HG02610 (cell line): ENCODE measurements at regions not wholly inside any gene's neighbourhood (a gene's known extent, or its start where the extent isn't known, plus 50 kb on each side); places are given as distances from the start of the nearest gene placed in this dataset.
"Not testable (repeated sequence)": the region's sequence is repeated elsewhere in the genome, so short reads cannot be mapped to it uniquely, and the experiment has no call there.

Experiments
- ATAC-seq: cut with Tn5 transposase; IDR thresholded peaks from one replicate; pipeline ENCODE4 v1.9.1; 2021; ENCODE audit warnings: mild to moderate bottlenecking, moderate library complexity; ENCODE audit not compliant: unreplicated experiment

DNA sequence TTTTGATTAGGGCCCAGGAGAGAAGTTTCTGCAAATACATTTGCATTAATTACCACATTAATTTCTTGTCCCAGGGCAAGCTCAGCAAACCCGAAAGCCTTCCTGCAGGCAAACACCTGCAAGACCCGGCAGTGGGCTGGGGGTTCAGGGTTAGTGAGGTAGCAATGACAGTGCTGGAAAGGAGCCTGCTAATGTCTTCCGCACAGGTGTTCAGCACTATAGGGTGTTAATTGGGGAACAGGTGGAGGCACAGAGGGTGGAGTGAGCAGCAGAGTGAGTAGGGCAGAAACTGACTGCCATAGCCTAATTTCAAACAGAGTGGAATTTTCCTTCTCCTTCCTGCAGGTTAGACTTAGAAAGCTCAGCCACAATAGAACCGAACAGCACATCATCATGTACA is 50.9 kb upstream of the UBASH3B start:
- ATAC-seq: no peak

DNA sequence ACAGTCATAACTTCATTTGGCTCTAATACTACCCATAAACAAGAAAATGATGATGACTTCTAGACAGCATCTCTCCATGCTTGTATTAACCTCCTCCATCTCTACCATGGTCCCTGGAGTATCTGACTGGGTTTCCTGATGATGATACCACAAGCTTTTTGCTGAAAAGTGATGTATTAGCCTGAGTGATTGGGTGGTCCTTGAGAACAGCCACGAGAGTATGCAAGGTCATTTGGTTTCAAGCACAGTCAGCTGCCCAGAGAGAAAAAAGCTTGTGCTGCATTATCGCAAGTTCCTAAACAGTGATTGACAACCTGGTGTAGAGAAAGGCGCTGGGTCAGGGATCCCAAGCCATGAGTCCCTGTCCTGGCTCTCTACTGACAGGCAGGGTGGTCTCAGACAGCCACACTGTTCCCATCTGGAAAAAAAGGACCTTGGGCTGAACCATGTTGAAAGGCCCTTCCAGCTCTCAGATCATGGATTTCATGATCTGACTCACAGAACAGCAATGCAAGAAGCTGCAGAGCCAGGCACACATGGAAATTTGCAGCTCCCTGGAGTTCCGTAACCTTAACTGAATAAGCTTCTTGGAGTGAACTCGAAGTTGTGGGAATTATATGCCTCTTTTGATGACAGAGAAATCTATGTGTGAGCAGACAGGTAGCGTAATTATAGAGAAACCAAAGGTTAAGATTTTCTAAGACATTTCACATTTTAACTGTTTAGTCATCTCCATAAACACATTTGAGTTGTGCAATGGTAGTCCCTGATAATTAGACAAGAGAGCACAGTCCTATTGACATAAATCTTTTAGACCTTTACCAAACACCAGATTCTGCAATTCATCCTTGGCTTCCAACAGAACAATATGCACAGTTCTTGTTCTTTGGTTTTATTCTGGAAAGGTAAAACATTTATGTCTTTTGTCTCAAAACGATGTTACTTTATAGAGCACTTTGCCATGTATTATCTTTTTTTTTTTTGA is 54.1 kb upstream of the UBASH3B start:
- no peak for ATAC-seq

DNA sequence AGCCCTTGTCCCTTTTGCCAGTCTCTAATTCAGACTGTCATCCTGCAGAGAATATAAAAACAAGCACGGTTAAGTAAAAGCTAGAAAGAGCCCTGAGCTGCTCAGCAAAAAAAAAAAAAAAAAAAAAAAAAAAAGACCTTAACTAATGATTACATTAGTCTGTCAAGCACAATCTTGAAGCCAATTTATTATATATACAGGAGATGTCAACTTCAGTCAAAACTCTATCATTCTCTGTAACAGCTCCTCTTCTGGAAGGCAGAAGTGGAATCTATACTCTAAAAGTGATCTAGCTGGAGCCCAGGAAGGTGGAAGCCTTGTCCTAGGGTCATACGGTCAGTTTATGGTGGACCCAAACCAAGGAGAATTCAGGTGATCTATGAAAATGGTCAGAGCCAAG is 55.2 kb upstream of the UBASH3B start:
- ATAC-seq: no peak

DNA sequence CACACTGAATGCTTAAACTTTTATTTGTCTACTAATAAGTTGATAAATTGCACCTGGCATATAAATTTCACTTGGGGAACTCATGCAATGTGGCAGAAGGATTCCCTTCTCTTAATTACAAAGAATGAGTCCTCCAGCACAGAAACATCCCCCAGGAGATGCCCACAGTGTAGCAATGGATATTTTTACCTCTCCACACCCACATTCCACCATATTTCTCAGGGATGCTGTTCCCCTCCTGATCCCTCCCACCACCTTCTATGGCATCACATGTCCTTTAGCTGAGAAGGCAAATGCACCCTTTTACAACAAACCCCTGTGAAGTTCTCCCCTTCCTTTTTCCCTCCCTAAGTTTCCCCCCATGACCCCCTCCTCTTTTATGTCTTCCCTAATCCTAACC is 56.1 kb upstream of the UBASH3B start:
- ATAC-seq: no peak

DNA sequence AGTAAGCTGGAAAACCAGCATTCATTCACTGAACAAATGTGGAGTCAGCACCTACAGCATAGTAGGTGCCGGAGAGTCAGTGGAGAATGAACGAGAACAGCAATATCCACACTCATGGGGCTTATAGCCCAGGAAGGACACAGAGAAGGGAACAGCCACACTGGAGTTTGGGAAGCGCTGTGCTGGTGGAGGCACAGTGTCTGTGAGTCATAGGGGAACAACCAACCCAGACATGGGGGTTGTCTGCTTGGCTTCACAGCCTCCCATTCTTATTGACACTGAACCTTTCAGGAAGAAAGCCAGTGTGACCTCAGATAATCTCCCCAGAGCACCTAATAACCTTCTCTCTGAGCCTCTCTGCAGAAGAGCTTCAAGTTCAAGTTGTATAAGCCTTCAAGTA is 56.6 kb upstream of the UBASH3B start:
- no peak for ATAC-seq

DNA sequence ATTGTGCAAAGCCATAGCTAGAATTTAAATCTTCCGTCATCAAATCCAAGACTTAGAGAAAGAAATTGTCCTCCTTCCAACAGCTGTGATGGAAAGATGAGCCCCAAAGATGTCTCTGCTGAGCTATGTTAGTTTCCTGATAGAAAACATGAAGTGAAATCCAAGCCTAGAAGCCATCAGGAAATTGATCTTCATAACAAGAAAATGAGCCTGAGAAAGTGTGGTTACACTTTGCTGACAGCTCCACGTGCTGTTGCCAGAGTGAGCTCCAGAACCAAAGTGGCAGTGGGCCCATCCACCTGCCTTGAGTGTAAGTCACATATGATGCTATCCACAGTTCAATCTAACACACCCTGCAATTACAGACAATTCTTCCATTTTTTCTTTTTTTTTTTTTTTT is 58.0 kb upstream of the UBASH3B start:
- ATAC-seq: no peak

DNA sequence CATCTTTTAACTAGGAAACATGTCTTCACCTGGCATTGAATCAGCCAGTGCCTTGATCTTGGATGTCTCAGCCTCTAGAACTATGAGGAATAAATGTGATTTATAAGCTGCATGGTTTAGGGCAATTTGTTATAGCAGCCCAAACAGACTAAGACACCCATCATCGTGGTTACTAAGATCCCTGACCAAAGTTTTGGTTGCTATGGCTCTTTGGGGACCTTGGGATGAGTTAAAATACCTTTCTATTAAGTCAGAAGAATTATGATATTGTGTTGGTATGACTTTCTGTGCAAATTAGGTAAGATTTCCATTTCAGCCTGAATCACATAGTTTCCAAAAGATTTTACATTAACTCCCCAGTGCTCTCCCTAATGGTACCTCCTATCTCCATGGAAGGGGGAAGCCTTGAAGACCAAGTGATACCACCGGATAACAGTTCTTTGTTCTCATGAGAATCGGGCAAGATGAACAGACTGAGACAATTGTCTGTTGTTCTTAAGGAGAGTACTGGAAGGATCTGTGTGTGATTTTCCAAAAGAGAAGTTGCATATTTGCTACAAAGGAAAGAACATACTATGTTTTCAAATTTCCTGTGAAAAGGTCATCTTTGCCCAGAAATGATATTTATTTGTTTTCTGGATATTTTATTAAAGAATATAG is 60.4 kb upstream of the UBASH3B start:
- ATAC-seq: no peak

DNA sequence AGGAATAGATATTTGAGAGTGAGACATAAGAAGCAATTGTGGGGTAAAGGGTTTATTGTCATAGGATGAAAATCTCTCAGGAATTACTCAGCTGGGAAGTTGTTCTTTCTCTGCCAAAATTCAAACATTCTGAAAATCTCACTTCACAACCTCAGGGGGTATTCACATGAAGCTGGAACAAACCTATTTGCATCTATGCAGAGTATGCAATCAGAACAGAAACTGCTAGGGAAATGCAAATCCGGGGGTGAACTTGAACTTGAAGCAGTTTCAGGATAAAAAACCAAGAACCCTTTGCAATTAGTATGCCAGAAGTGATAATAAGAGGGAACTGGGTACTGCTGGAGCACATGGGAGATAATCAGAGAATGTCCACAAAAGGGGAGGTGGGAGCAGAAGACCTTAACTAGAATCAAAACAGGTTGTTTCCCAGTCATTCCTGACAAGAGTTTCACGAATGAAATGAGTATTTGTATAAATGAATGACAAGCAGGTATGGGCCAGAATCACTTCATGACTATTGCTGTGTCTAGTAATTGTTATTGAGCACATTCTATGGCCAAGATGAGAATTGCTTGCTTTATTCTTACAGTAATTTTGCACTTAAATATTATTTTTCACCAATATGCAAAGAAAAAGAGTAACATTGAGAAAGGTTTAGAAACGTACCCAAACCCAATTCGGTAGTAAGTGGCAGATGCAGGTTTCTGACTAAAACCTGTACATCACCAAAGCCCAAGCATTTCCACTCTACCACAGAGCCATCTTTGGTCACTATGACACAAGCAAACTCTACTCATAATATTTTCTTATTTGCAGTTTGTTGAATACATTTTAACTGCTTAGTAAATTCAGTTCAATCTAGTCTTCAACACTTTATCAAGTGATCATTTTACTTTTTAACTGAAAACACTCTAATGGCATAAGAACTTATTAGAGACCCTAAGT is 61.8 kb upstream of the UBASH3B start:
- no peak for ATAC-seq

DNA sequence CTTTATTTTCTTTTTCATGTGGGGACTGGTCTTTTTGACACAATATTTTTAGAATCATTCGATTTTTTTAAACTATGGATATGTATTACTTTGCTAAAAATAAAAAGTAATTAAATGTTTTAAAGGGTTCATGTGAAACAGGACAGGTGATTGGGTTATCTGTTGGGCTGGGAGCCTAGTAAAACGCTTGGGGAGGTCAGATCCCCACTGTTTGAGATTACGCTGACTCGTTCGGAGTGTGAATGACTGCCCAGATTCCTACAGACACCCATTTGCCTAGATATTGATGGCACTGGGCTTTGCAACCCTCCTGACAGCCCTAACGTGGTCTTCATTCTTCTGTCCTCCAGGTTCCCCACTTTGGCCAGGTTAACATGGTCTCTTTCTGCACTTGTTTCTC is 62.9 kb upstream of the UBASH3B start:
- ATAC-seq: no peak

DNA sequence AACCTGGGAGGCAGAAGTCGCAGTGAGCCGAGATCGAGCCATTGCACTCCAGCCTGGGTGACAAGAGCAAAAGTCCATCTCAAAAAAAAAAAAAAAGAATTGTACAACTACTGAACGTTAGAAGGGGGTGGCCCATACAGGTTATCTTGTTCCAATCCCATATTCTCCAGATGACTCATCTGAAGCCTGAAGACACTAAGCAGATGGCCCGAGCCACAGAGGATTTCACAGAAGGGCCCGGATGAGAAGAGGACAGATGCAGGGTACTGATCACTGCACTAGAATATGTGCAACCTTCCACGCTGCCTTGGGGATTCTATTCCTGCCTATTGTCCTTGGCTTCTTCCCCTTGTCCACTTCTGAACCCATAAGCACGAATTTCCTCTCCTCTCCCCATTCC is 70.9 kb upstream of the UBASH3B start:
- ATAC-seq: no peak

DNA sequence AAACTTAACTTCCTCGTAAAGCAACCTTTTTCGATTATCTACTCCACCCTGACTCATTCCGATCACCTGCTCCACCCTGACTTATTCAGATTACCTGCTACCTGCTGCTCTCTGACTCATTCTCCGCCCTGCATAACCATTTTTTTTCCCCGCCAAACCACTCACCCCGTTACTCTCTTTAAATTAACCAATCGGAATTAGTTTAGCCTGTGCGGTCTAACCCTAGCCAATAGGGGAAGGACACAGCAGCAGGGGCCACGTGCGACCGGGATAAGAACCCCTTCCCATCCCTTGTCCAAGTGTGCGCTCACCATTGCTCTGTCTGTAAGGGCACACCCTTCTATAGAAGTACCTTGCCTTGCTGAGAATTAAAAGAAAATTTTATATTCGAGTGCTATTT is 75.5 kb upstream of the UBASH3B start:
- ATAC-seq: not testable (repeated sequence)

DNA sequence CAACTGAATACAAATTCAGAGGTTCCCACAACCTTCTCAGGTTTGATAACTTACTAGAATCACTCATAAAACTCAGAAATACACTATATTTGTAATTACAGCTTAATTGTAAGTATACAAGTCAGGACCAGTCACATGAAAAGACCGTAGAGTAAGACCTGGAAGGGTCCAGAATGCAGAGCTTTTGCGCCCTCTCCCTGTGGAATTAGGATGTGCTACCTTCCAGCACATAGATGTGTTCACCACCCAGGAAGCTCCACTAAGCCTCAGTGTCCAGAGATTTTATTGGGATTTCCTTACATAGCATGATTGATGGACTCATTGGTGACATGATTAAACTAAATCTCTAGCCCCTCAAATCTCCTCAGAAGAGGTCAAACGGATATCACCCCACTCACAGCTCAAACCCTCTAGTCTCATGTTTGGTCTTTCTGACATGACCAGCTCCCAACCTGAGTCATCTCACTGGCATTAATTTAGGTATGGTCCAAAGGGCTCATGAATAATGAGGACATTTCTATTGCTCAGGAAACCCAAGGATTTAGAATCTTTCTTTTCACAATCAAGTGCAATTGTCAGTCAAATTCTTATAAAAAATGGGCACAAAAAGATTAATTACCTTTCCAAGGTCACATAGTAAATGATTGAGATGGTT is 77.2 kb upstream of the UBASH3B start:
- no peak for ATAC-seq

DNA sequence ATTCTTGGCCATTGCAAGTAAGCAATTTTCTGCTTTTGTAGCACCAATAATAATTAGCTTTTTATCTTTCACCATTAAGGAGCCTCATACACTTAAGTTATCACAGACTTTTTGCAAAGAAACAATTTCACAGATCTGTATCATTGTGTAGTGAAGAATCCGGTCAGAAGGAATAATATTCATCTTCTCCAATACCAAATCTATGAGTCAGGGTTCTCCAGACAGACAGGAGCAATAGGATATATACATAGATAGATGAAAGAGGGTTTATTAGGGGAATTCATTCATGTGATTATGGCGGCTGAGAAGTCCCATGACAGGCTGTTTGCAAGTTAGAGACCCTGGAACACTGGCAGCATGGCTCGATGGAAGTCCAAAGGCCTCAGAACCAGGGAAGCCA is 82.9 kb upstream of the UBASH3B start:
- ATAC-seq: no peak

DNA sequence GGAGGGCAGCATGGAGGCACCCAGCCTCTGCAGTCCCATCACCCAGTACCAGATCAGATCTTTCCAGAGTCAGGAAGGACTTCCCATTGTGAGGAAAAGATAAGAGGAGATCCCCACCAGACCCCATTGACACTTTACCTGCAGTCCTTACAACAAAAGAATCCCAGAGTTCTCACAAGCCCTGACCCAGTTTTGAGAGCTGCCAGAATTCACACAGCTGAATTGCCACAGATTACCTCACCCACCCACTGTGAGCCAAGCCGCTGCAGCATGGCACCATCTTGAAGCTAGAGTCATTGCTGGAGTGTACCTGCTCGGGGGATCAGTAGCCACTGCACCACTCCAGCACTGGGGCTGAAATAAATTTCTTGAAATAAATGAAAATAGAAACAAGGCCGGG is 91.8 kb upstream of the UBASH3B start:
- ATAC-seq: no peak

DNA sequence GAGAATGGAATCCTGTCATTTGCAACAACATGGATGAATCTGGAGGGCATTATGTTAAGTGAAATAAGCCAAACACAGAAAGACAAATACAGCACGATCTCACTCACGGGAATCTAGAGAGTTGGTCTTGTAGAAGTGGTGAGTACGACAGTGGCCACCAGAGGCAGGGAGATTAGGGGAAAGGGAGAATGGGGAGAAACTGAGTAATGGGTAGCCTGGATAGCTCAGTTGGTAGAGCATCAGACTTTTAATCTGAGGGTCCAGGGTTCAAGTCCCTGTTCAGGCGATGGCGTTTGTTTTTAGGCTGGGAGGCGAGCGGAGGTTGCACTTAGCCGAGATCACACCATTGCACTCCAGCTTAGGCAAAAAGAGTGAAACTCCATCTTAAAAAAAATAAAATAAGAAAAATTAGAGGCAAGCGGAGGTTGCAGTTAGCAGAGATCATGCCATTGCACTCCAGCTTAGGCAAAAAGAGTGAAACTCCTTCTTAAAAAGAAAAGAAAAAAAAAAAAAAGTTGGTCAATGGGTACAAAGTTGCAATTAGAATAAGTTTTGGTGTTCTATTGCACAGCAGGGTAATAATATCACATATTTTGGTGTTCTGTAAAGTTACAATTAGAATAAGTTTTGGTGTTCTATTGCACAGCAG is 95.7 kb upstream of the UBASH3B start:
- ATAC-seq: no peak

DNA sequence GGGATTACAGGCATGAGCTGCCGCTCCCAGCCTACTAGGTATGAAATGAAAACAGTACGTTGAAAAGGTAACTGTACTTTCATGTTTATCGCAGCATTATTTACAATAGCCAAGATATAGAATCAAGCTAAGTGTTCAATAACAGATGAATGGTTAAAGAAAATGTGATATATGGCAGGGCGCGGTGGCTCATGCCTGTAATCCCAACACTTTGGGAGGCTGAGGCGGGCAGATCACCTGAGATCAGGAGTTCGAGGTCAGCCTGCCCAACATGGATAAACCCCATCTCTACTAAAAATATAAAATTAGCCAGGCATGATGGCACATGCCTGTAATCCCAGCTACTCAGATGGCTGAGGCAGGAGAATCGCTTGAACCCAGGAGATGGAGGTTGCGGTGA is 96.3 kb upstream of the UBASH3B start:
- ATAC-seq: not testable (repeated sequence)

DNA sequence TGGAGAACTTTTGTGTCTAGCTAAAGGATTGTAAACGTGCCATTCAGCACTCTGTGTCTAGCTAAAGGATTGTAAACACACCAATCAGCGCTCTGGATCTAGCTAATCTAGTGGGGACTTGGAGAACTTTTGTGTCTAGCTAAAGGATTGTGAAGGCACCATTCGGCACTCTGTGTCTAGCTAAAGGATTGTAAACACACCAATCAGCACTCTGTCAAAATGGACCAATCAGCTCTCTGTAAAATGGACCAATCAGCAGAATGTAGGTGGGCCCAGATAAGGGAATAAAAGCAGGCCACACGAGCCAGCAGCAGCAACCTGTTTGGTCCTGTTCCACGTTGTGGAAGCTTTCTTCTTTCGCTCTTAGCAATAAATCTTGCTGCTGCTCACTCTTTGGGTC is 98.4 kb upstream of the UBASH3B start:
- ATAC-seq: not testable (repeated sequence)

DNA sequence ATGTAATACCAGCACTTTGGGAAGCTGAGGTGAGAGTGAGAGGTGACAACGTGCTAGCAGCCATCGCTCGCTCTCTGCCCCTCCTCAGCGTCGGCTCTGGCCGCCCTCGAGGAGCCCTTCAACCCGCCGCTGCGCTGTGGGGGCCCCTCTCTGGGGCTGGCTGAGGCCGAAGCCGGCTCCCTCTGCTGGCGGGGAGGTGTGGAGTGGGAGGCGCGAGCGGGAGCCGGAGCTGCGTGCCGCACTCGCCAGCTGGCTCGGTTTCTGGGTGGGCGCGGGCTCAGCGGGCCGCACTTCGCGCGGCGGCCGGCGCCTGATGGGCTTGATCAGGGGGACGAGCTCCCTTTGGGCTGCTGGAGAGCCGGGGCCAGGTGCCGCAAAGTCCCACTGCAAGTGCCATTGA is 98.9 kb upstream of the UBASH3B start:
- no peak for ATAC-seq

DNA sequence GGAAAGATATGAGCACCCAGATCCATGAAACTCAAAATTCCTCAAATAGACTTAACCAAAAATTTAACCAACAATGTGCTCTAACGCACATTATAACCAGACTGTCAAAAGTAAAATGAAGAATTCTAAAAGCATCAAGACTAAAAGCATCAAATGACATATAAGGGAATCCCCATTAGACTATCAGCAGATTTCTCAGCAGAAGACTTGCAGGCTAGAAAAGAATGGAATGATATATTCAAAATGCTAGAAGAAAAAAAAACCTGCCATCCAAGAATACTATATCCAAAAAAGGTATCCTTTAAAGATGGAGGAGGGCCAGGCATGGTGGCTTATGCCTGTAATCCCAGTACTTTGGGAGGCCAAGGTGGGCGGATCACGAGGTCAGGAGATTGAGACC is 117.5 kb upstream of the UBASH3B start:
- no peak for ATAC-seq

DNA sequence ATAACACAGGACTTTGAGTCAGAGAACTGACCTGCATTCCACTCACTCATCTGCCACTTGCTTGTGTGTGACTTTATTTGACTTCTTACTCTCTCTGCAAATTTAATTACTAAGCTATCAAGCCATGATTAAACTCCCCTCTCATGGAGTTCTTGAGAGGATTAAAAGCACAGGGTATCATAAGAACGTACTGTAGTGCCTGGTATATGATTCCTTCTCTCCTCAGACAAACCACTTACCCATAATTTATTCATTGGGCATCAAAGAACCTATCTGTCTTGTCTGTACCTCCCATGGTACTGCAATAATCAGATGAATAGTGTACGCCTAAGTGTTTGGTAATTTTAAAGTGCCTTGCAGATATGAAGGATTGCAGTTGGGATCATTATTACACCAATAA is 130.6 kb upstream of the UBASH3B start:
- no peak for ATAC-seq
